Middle frontal gyrus (tissue), 1 donor: ENCODE measurements at regions not wholly inside any gene's neighbourhood (a gene's known extent, or its start where the extent isn't known, plus 50 kb on each side); places are given as distances from the start of the nearest gene placed in this dataset.

Source experiments
- DNase-seq: peaks from one replicate; pipeline ENCODE4 v3.0.0-alpha.2; 2015; ENCODE audit warnings: low spot score; ENCODE audit errors: extremely low spot score

GRCh38 chr2:125853626-125854025 is 802.3 kb upstream of the GYPC start:
- DNase-seq = no peak

DNA sequence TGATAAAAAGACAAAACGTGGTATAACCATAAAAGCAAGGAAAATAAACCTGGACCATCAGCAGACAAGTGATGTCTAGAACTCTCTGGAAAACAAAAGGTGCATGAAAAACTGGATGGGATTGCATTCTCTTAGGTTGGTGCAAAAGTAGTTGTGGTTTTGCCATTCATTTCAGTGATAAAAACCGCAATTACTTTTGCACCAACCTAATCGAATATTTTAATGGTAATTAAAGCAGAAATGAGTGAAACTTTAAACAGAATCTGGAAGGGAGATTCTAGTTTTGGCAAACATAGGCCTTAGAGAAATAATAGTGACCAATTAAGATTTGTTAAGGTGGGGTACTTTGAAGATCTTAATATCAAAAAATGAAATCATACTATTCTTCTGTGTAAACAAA is 800.8 kb upstream of the GYPC start:
- no peak for DNase-seq

DNA sequence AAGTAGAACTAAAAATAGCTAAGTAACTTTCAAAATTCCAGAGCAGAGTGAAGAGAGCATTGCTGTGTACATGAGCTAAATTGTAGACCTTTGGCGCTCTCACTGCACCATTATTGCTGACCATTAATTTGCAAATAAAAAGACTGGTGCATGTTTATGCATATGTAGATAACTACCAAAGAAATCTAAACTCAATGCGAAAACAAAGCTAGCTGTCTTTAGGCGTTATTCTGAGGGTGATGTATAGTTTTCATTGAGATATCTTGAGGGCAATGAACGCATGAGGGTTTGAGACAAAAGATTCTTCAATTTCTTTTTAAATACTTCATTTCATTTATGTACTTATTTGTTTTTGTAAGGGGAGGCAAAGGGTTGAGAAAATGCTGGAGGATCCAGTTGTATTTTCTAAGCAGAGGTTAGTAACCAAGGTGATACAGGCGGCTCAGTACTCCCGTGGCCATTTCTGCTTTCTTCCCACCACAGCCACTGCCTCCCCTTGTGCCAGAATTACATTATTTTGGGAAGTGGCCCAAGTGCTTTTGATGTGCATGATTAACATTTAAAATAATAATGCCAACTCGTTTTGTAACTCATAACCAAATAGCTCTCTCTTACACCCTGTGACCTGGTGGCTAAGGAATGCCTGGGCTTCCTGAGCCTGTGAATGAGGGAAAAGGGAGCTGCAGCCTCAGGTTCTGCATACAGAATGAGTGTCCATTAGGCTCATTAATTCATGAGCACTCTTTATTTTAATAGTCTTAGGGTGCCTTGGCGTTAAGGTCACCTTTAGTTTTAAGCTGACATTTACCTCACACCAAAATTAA is 797.8 kb upstream of the GYPC start:
- no peak for DNase-seq

GRCh38 chr2:125861461-125861860 is 794.5 kb upstream of the GYPC start:
- DNase-seq = no peak

GRCh38 chr2:125867908-125868307 is 788.0 kb upstream of the GYPC start:
- DNase-seq = no peak

DNA sequence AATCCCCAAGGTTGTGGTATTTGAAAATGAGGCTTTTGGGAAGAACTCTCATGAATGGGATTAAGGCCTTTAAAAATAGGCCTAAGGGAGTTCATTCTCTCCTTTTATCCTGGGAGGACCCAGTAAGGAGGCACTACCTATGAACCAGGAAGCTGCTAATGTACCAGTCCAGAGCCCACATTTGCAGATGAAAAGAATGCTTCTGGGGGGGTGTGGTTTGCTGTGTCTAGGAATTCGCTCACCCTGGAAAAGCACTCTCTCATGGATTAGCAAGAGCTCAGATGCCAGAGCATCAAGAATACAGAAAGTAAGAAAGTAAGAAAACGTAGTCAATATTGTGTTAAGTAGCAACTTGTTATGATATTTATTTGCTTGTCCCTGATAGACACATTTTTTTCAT is 785.7 kb upstream of the GYPC start:
- no peak for DNase-seq

- no peak for DNase-seq
Observed at GRCh38 chr2:125870746-125871145, 785.2 kb upstream of the GYPC start.

- DNase-seq = no peak
Observed at GRCh38 chr2:125874564-125874963, 781.4 kb upstream of the GYPC start.

GRCh38 chr2:125885340-125885739 is 770.6 kb upstream of the GYPC start:
- no peak for DNase-seq

DNA sequence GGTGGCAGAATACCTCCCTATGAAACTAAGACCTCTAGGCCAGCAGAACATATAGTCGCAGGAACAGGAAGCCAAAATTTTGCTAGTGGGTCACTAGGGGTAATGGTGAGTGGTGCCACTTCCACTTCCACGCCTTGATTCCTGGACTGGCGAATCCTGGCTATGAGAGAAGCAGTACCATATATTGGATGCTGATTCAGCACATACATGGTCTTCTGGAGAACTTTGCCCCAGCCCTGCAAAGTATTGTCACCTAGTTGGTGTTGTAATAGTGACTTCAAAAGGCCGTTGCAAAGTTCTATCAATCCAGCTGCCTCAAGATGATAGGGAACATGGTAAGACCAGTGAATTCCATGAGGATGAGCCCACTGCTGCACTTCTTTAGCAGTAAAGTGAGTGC is 769.8 kb upstream of the GYPC start:
- DNase-seq = no peak

GRCh38 chr2:125901278-125901677 is 754.7 kb upstream of the GYPC start:
- DNase-seq = no peak

DNA sequence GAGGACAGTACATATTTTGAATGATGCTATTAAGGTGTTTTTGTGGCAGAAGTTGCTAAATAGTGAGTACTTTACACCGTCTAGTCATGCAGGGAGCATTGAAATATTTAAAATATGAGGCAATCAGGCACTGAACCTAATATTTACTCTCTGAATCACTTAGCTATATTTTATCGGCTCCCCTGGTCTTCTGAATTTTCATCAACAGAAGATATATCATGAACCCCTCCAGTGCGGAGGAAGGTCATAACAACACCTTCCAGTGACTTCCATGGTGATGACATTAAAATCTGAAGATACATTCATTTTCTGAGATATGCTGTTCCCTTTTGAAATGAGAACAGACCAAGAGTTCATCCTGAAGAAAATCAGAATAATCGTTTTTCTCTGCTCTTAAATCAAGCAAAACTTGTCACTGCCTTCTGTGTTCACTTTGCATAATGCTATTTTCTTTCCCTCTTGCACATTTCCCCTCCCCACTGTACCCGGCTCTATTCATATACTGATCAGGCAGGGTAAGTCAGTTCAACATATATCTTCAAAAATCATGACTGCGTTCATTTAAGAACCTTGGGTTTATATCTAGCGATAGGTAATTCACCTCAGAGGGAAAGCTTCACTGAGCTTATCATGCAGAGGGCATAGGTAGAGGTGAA is 729.9 kb upstream of the GYPC start:
- no peak for DNase-seq

DNA sequence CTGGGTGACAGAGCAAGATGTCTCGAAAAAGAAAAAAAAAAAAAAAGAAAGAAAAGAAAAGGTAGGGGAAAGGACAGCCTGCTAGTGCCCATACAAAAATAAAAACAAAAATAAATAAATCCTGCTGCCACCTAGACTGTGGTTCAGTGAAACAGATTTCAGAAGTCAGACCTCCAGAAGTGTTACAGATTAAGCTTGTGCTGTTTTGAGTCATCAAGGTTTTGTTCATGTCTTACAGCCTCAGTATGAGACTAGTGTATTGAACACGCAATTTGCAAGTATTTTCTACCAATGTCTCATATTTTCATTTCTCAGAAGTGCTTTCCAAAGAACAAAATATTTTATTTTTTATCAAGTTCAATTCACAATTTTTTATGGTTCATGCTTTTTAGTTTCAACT is 720.4 kb upstream of the GYPC start:
- DNase-seq = no peak

GRCh38 chr2:125942585-125943424 is 713.2 kb upstream of the GYPC start:
- no peak for DNase-seq

DNA sequence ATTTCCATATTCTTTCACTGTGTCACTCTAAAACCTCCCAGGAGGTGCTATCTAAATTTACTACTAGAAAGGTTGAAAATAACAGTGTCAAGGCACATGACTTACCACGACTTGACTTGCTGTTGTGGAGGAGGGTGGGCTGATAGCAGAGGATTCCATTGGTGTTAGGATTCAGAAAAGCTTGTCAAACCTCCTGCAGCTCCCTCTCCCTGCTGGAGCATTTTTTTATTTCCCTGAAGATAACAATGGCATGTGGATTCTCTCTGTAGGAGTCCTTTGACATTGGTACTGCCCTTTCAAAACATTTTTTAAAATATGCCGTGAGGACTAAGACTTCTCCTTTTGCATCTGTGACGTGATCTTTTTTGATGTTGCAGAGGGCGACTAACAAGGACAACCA is 696.9 kb upstream of the GYPC start:
- DNase-seq = no peak

- DNase-seq = no peak
Observed at GRCh38 chr2:125961739-125962138, 694.2 kb upstream of the GYPC start.

- DNase-seq = no peak
Observed at GRCh38 chr2:125979886-125980285, 676.1 kb upstream of the GYPC start.

DNA sequence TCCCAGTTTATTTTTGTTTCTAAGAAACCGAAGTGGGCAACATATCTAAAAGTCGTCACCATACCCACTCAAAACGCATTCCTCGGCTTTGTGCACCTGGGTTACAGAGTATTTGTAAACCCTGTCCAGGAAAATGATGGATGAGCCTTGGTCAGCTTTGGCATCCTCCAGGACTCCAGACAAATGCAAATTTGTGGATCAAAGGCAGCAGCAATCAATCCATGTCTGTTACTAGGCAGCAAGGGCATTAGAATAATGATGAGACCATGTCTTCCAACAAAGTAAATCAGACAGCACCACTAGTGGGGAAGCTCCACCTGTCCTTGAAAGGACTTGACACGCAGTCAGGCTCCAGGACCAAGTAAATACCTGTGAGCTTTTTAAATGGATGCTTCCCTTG is 672.6 kb upstream of the GYPC start:
- no peak for DNase-seq

DNA sequence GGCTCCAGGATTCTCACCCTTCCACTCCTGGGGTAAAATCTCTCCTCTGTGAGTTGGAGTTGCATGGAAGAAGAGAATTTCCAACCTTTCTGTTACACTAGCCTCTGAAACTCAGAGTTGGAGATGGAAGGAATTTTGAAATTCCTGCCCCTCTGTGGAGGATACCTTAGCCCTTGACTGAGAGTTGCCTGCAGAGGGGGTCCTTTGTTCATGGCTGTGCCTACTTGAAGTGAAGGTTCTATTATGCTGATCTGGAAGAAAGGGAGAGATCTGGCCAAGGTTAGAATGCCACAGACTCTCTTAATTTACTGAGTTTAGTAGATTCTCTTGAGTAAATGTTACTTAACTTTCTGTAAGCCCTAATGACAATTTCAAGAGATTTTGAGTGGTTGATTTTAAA is 626.6 kb upstream of the GYPC start:
- DNase-seq = no peak

- no peak for DNase-seq
Observed at GRCh38 chr2:126038861-126039260, 617.1 kb upstream of the GYPC start.

DNA sequence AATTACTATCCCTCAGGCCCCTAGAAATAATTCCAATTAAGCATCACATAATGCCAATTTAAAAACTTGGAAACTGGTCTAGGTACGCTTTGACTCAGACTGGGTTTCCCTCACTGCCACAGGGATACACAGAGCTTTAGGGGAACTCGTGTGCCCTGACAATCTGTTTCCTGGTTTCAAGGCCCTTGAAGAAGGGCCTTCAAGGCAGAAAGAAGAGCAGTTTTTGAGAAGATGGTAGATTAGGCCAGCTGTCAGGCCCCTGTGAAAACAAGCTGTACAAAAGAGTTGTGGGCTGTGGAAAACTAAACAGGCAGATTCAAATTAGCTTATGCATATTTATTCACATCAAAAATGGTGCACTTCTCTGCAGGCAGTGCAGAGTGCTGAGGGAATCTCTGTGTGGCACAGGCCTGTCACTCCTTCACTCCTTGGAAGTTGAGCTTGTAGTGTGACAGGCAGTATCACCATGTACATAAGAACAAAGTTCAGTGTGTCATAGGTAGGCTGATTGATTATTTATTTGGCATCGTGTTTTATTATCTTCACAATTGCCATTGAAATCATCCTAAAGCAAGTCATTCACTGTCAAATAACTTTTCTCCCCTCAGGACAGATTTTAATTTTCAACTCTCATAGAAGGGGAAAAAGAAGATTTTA is 614.4 kb upstream of the GYPC start:
- DNase-seq = no peak

DNA sequence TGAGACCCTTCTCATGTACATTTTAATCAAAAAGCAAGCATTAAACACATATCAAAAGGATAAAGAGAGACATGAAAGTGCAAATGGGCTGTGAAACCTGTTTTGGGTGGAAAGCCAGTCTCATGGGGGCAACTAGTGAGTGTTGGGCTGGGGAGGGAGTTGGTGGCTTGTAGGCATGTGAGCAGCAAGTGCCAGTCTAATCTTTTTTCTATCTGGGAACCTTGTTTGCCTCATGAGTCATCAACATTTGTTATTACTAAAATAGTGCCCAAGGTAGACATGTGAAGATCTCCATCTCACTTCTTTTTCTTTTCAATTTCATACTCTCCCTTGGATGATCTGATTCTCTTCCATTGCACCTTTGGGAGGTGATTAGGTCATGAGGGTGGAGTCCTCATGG is 613.9 kb upstream of the GYPC start:
- DNase-seq = no peak
